PC-3 (cell line): ENCODE measurements at regions not wholly inside any gene's neighbourhood (a gene's known extent, or its start where the extent isn't known, plus 50 kb on each side); places are given as distances from the start of the nearest gene placed in this dataset.

Experiments used
- ATAC-seq: fragments of 200-7000 bp; cut with Tn5 transposase; 2 replicates; pipeline ENCODE4 v1.9.1; 2020; ENCODE audit warnings: mild to moderate bottlenecking, moderate library complexity
- BruUV-seq: library from RNA; stranded (reverse); fragments of 400-500 nt; replicated peaks from 2 replicates; lab custom pipeline; 2021; lab: Mats Ljungman, UMichigan
- CTCF ChIA-PET: fragments of 300-600 bp; sonication (Branson Sonifier 250); formaldehyde crosslinking; loops from one replicate; lab custom pipeline; 2022; ENCODE audit warnings: antibody characterized with exemption; lab: Charles Lee
- POLR2A ChIA-PET: fragments of 300-600 bp; sonication (Branson Sonifier 250); formaldehyde crosslinking; loops from one replicate; lab custom pipeline; 2022; ENCODE audit warnings: antibody characterized with exemption; ENCODE audit not compliant: unreplicated experiment; lab: Charles Lee
- DNase-seq: peaks from one replicate; pipeline ENCODE4 v3.0.0-alpha.2; 2015
- H2AFZ ChIP-seq: fragments of 300-600 bp; sonication (generic); 2 replicates; pipeline ENCODE4 v1.6.0; 2016; ENCODE audit warnings: antibody characterized with exemption, low read length
- H3F3A ChIP-seq: fragments of 300-600 bp; sonication (generic); one replicate; pipeline ENCODE4 v1.6.0; 2017; ENCODE audit warnings: antibody characterized with exemption, low read length, control low read depth, mild to moderate bottlenecking; ENCODE audit not compliant: unreplicated experiment
- H3K27ac ChIP-seq: fragments of 300-600 bp; sonication (generic); 2 replicates; pipeline ENCODE4 v1.5.1; 2016; ENCODE audit warnings: mild to moderate bottlenecking, low read length
- H3K27me3 ChIP-seq: fragments of 300-600 bp; sonication (generic); 2 replicates; pipeline ENCODE4 v1.6.1; 2016; ENCODE audit warnings: low read length, mixed read lengths
- H3K36me3 ChIP-seq: fragments of 300-600 bp; sonication (generic); 2 replicates; pipeline ENCODE4 v1.6.1; 2016; ENCODE audit warnings: low read depth, mixed run types, low read length, mixed read lengths
- H3K4me1 ChIP-seq: fragments of 300-600 bp; sonication (generic); 2 replicates; pipeline ENCODE4 v1.5.1; 2016; ENCODE audit warnings: low read length; ENCODE audit not compliant: insufficient read depth
- H3K4me2 ChIP-seq: fragments of 300-600 bp; sonication (generic); 2 replicates; pipeline ENCODE4 v1.6.0; 2016; ENCODE audit warnings: low read length
- H3K4me3 ChIP-seq: fragments of 300-600 bp; sonication (generic); 2 replicates; pipeline ENCODE4 v1.5.1; 2016; ENCODE audit warnings: mild to moderate bottlenecking, low read length, mixed read lengths
- H3K79me2 ChIP-seq: fragments of 300-600 bp; sonication (generic); 2 replicates; pipeline ENCODE4 v1.6.1; 2017; ENCODE audit warnings: low read length, mixed read lengths
- H3K9ac ChIP-seq: fragments of 300-600 bp; sonication (generic); 2 replicates; pipeline ENCODE4 v1.6.0; 2016; ENCODE audit warnings: mild to moderate bottlenecking, low read length
- H3K9me2 ChIP-seq: fragments of 300-600 bp; sonication (generic); replicated peaks from 2 replicates; pipeline ENCODE4 v1.6.1; 2016; ENCODE audit warnings: mixed run types, low read length, mixed read lengths
- H3K9me3 ChIP-seq: fragments of 300-600 bp; sonication (generic); 2 replicates; pipeline ENCODE4 v1.6.1; 2016; ENCODE audit warnings: low read length, mixed read lengths
- H4K20me1 ChIP-seq: fragments of 300-600 bp; sonication (generic); 2 replicates; pipeline ENCODE4 v1.6.1; 2016; ENCODE audit warnings: low read length, mixed read lengths
- CTCF ChIP-seq: fragments of 300-600 bp; sonication (generic); conservative IDR thresholded peaks from 2 replicates; pipeline ENCODE4 v1.5.1; 2017; ENCODE audit warnings: antibody characterized with exemption, low read depth, mild to moderate bottlenecking, low read length
- EZH2 ChIP-seq: fragments of 300-600 bp; sonication (generic); IDR thresholded peaks from one replicate; pipeline ENCODE4 v1.6.1; 2017; ENCODE audit warnings: antibody characterized with exemption, mild to moderate bottlenecking, low read length; ENCODE audit not compliant: unreplicated experiment
- EZH2phosphoT487 ChIP-seq: fragments of 300-600 bp; sonication (generic); IDR thresholded peaks from 2 replicates; pipeline ENCODE4 v1.6.1; 2018; ENCODE audit warnings: mild to moderate bottlenecking, antibody characterized with exemption, low read length, borderline replicate concordance
- intact Hi-C: fragments of 100-400 bp; cut with micrococcal nuclease; formaldehyde crosslinking; loops from 2 replicates; pipeline ENCODE4 v1.9.0; 2023

GRCh38 chr3:77898621-77899020, 858.7 kb downstream of the ROBO2 start:
- Histone ChIP-seq H3K4me3 (no peak overlapping the region), H3K27me3 (no peaks in the 10 kb centered on the region), H3K4me2 (no peak overlapping the region), H3K9me3 (no peaks in the 10 kb centered on the region), H3K9ac (no peak overlapping the region), H2AFZ (no peak overlapping the region), H3K36me3 (no peaks in the 10 kb centered on the region), H3F3A (no peaks in the 10 kb centered on the region), H3K4me1 (no peaks in the 10 kb centered on the region), H3K9me2 (no peaks in the 10 kb centered on the region), H3K27ac (no peak overlapping the region), H3K79me2 (no peaks in the 10 kb centered on the region), H4K20me1 (no peaks in the 10 kb centered on the region)
- BruUV-seq: no TSS peak
- TF ChIP-seq CTCF (no peak), EZH2 (no peak), EZH2phosphoT487 (no peak)
- DNase-seq (peak; percentile 32), ATAC-seq (no peak)
- intact Hi-C loops: no loop called here
- CTCF ChIA-PET: no interaction called here
- POLR2A ChIA-PET: no interaction called here

GRCh38 chr3:77902675-77903074, 862.8 kb downstream of the ROBO2 start:
- no peak for DNase-seq
- Histone ChIP-seq H3K36me3 (no peaks in the 10 kb centered on the region), H3K9me3 (no peaks in the 10 kb centered on the region), H2AFZ (no peak overlapping the region), H3K4me2 (no peak overlapping the region), H3K4me1 (peaks cover 24% of the 10 kb centered on the region), H3K4me3 (no peak overlapping the region), H3K27me3 (no peaks in the 10 kb centered on the region), H3K9ac (no peak overlapping the region), H3K9me2 (no peaks in the 10 kb centered on the region), H4K20me1 (no peaks in the 10 kb centered on the region), H3F3A (no peaks in the 10 kb centered on the region), H3K27ac (no peak overlapping the region), H3K79me2 (no peaks in the 10 kb centered on the region)
- TF ChIP-seq EZH2phosphoT487 (no peak), CTCF (no peak), EZH2 (no peak)
- intact Hi-C loops: loop anchor here (5.0 kb wide), 2 partner anchors 75 to 550 kb away; no protein-coding TSS in a partner anchor
- ChIA-PET POLR2A (no interaction called here), CTCF (no interaction called here)
- BruUV-seq: no TSS peak
- no peak for ATAC-seq

DNA sequence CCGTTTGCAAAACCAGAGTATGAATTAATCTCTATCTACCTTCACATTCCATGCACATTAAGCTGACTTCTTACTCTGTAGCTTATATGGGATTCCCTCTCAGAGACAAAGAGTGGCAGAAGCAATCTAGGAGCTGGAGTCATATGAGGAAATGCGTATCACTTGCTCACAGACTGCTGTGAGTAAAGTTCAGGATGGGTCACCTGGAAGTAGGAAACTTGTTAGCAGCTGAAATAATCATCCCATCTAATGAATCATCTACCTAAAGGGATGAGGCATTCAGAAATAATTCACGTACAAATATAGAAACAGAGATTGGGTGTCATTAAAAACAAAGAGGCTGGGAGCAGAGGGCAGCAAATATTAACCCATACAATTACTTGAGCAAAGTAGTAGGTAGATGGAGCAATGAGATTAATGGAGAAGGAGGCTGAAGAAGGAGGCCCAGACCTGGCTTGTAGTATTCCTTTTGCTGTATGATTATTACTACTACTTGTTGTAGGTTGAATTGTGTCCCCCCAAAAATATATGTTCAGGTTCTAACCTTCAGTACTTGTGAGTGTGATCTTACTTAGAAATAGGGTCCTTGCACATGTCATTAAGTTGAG, 866.3 kb downstream of the ROBO2 start:
- H3K4me1 ChIP-seq: peaks cover 24% of the 10 kb centered on the region
- peak overlapping the region; percentile 95 for H3K27ac ChIP-seq
- H3K9me3 ChIP-seq: no peaks in the 10 kb centered on the region
- H4K20me1 ChIP-seq: no peaks in the 10 kb centered on the region
- BruUV-seq: no TSS peak
- no peaks in the 10 kb centered on the region for H3K79me2 ChIP-seq
- peak overlapping the region; percentile 63 for H2AFZ ChIP-seq
- DNase-seq (peak; percentile 96), ATAC-seq (peak; percentile 95)
- no peaks in the 10 kb centered on the region for H3K9me2 ChIP-seq
- no peaks in the 10 kb centered on the region for H3K36me3 ChIP-seq
- H3F3A ChIP-seq: no peaks in the 10 kb centered on the region
- intact Hi-C loops: loop anchor here (1.0 kb wide), 3 partner anchors 173 to 299 kb away; no protein-coding TSS in a partner anchor
- TF ChIP-seq CTCF: no peak; the same call in 1 of the 2 replicates
- no peak for TF ChIP-seq EZH2
- no peak for TF ChIP-seq EZH2phosphoT487
- peak overlapping the region; percentile 61 for H3K4me2 ChIP-seq
- ChIA-PET CTCF (interaction anchor here (0.8 kb wide), 1 partner anchor 586 kb away, joined by 3 read pairs; no protein-coding TSS in a partner anchor), POLR2A (interaction anchor here (0.5 kb wide), 2 partner anchors 23 to 857 kb away, joined by 3 read pairs; no protein-coding TSS in a partner anchor)
- no peaks in the 10 kb centered on the region for H3K27me3 ChIP-seq
- H3K9ac ChIP-seq: peak overlapping the region; percentile 62
- no peak overlapping the region for H3K4me3 ChIP-seq
